ENCODE measurements at regions not wholly inside any gene's neighbourhood (a gene's known extent, or its start where the extent isn't known, plus 50 kb on each side); places are given as distances from the start of the nearest gene placed in this dataset.

- no peak for TF ChIP-seq CTCF (IDR thresholded peaks at IDR 0.05; ENCODE audit: low read depth, low read length)
- Histone ChIP-seq H3K27ac (ENCODE audit: low read depth, low read length) (no peak overlapping the region), H3K4me3 (ENCODE audit: low read depth, low read length) (no peak overlapping the region), H3K27me3 (ENCODE audit: control insufficient read depth, insufficient read depth, low read length) (no peaks in the 10 kb centered on the region), H3K9me3 (ENCODE audit: control insufficient read depth, insufficient read depth, low read length) (no peaks in the 10 kb centered on the region)
- no peak for DNase-seq (ENCODE audit: low read depth, low spot score)
- ChIA-PET CTCF (interaction anchor here (1.1 kb wide), 1 partner anchor 98 kb away, joined by 4 read pairs; no protein-coding TSS in a partner anchor), POLR2A (no interaction called here)
These were observed 199.3 kb upstream of the ACTBL2 start for GRCh38 chr5:57681942-57682341.

- TF ChIP-seq CTCF (IDR thresholded peaks at IDR 0.05; ENCODE audit: low read depth, low read length), result no peak
- Histone ChIP-seq H3K27me3 (ENCODE audit: control insufficient read depth, insufficient read depth, low read length) (no peaks in the 10 kb centered on the region), H3K27ac (ENCODE audit: low read depth, low read length) (no peak overlapping the region), H3K4me3 (ENCODE audit: low read depth, low read length) (no peak overlapping the region), H3K9me3 (ENCODE audit: control insufficient read depth, insufficient read depth, low read length) (no peaks in the 10 kb centered on the region)
- no peak for DNase-seq (ENCODE audit: low read depth, low spot score)
- CTCF ChIA-PET, result no interaction called here
- POLR2A ChIA-PET, result no interaction called here
These were observed 198.1 kb upstream of the ACTBL2 start for GRCh38 chr5:57680686-57681085.

- ChIA-PET CTCF (no interaction called here), POLR2A (no interaction called here)
- Histone ChIP-seq H3K9me3 (ENCODE audit: control insufficient read depth, insufficient read depth, low read length) (no peaks in the 10 kb centered on the region), H3K27me3 (ENCODE audit: control insufficient read depth, insufficient read depth, low read length) (no peaks in the 10 kb centered on the region), H3K27ac (ENCODE audit: low read depth, low read length) (no peak overlapping the region), H3K4me3 (ENCODE audit: low read depth, low read length) (no peak overlapping the region)
- DNase-seq (ENCODE audit: low read depth, low spot score), result no peak
- TF ChIP-seq CTCF (IDR thresholded peaks at IDR 0.05; ENCODE audit: low read depth, low read length), result no peak
These were observed 194.6 kb upstream of the ACTBL2 start for GRCh38 chr5:57677235-57677634.

GRCh38 chr5:57676222-57677098 lies 193.8 kb upstream of the ACTBL2 start:
- ChIA-PET POLR2A (interaction anchor here (0.7 kb wide), 1 partner anchor 22 kb away, joined by 3 read pairs; no protein-coding TSS in a partner anchor), CTCF (interaction anchor here (1.7 kb wide), 1 partner anchor 26 kb away, joined by 7 read pairs; no protein-coding TSS in a partner anchor)
- H3K27ac ChIP-seq (ENCODE audit: low read depth, low read length), result no peak overlapping the region
- peak; percentile 43 for DNase-seq (ENCODE audit: low read depth, low spot score)
- no peak for TF ChIP-seq CTCF (IDR thresholded peaks at IDR 0.05; ENCODE audit: low read depth, low read length)
- no peaks in the 10 kb centered on the region for H3K27me3 ChIP-seq (ENCODE audit: control insufficient read depth, insufficient read depth, low read length)
- no peak overlapping the region for H3K4me3 ChIP-seq (ENCODE audit: low read depth, low read length)
- no peaks in the 10 kb centered on the region for H3K9me3 ChIP-seq (ENCODE audit: control insufficient read depth, insufficient read depth, low read length)

- no peak overlapping the region for H3K27ac ChIP-seq (ENCODE audit: low read depth, low read length)
- no peak for TF ChIP-seq CTCF (IDR thresholded peaks at IDR 0.05; ENCODE audit: low read depth, low read length)
- H3K4me3 ChIP-seq (ENCODE audit: low read depth, low read length), result no peak overlapping the region
- H3K9me3 ChIP-seq (ENCODE audit: control insufficient read depth, insufficient read depth, low read length), result no peaks in the 10 kb centered on the region
- CTCF ChIA-PET, result interaction anchor here (1.7 kb wide), 1 partner anchor 25 kb away, joined by 7 read pairs; no protein-coding TSS in a partner anchor
- no peak for DNase-seq (ENCODE audit: low read depth, low spot score)
- no peaks in the 10 kb centered on the region for H3K27me3 ChIP-seq (ENCODE audit: control insufficient read depth, insufficient read depth, low read length)
- POLR2A ChIA-PET, result interaction anchor here (0.7 kb wide), 1 partner anchor 23 kb away, joined by 3 read pairs; no protein-coding TSS in a partner anchor
These were observed 192.6 kb upstream of the ACTBL2 start for GRCh38 chr5:57675236-57675635.
